ENCODE measurements at regions not wholly inside any gene's neighbourhood (a gene's known extent, or its start where the extent isn't known, plus 50 kb on each side); places are given as distances from the start of the nearest gene placed in this dataset.

GRCh38 chr2:46825939-46826568 is 89.6 kb downstream of the MCFD2 start:
- no peak overlapping the region for H3K9ac ChIP-seq
- H3K79me2 ChIP-seq, result no peaks in the 10 kb centered on the region
- no peaks in the 10 kb centered on the region for H3K9me3 ChIP-seq (ENCODE audit: control insufficient read depth, low read length)
- H3K4me1 ChIP-seq, result no peaks in the 10 kb centered on the region
- H2AFZ ChIP-seq, result no peak overlapping the region
- H3K36me3 ChIP-seq (ENCODE audit: control insufficient read depth, insufficient read depth, low read length), result no peaks in the 10 kb centered on the region
- H3K4me3 ChIP-seq (ENCODE audit: low read depth, low read length), result no peak overlapping the region
- no peaks in the 10 kb centered on the region for H3K27me3 ChIP-seq (ENCODE audit: control insufficient read depth, insufficient read depth, low read length)
- no peak overlapping the region for H3K27ac ChIP-seq
- TF ChIP-seq CTCF (IDR thresholded peaks at IDR 0.05), result no peak
- H3K4me2 ChIP-seq (ENCODE audit: low read length), result no peak overlapping the region

GRCh38 chr2:46825231-46825938 is 90.2 kb downstream of the MCFD2 start:
- Histone ChIP-seq H3K4me2 (ENCODE audit: low read length) (no peak overlapping the region), H3K4me1 (no peaks in the 10 kb centered on the region), H3K79me2 (no peaks in the 10 kb centered on the region), H3K4me3 (ENCODE audit: low read depth, low read length) (no peak overlapping the region), H3K27me3 (ENCODE audit: control insufficient read depth, insufficient read depth, low read length) (no peaks in the 10 kb centered on the region), H3K27ac (no peak overlapping the region), H3K36me3 (ENCODE audit: control insufficient read depth, insufficient read depth, low read length) (no peaks in the 10 kb centered on the region), H3K9me3 (ENCODE audit: control insufficient read depth, low read length) (no peaks in the 10 kb centered on the region), H3K9ac (no peak overlapping the region), H2AFZ (no peak overlapping the region)
- no peak for TF ChIP-seq CTCF (IDR thresholded peaks at IDR 0.05)

- H3K9me3 ChIP-seq (ENCODE audit: control insufficient read depth, low read length), result no peaks in the 10 kb centered on the region
- TF ChIP-seq CTCF (IDR thresholded peaks at IDR 0.05), result no peak
- H3K27me3 ChIP-seq (ENCODE audit: control insufficient read depth, insufficient read depth, low read length), result no peaks in the 10 kb centered on the region
- H3K4me2 ChIP-seq (ENCODE audit: low read length), result no peak overlapping the region
- H3K4me3 ChIP-seq (ENCODE audit: low read depth, low read length), result no peak overlapping the region
- H3K27ac ChIP-seq, result no peak overlapping the region
- no peaks in the 10 kb centered on the region for H3K36me3 ChIP-seq (ENCODE audit: control insufficient read depth, insufficient read depth, low read length)
- no peak overlapping the region for H3K9ac ChIP-seq
- no peaks in the 10 kb centered on the region for H3K4me1 ChIP-seq
- no peak overlapping the region for H2AFZ ChIP-seq
- H3K79me2 ChIP-seq, result no peaks in the 10 kb centered on the region
These were observed 91.0 kb downstream of the MCFD2 start for GRCh38 chr2:46824611-46825010.

- Histone ChIP-seq H2AFZ (no peak overlapping the region), H3K4me1 (no peaks in the 10 kb centered on the region), H3K9ac (no peak overlapping the region), H3K79me2 (no peaks in the 10 kb centered on the region), H3K4me3 (ENCODE audit: low read depth, low read length) (no peak overlapping the region), H3K9me3 (ENCODE audit: control insufficient read depth, low read length) (no peaks in the 10 kb centered on the region), H3K27me3 (ENCODE audit: control insufficient read depth, insufficient read depth, low read length) (no peaks in the 10 kb centered on the region), H3K36me3 (ENCODE audit: control insufficient read depth, insufficient read depth, low read length) (no peaks in the 10 kb centered on the region), H3K27ac (no peak overlapping the region), H3K4me2 (ENCODE audit: low read length) (no peak overlapping the region)
- no peak for TF ChIP-seq CTCF (IDR thresholded peaks at IDR 0.05)
These were observed 94.0 kb downstream of the MCFD2 start for GRCh38 chr2:46821600-46821999.

GRCh38 chr2:46818819-46819218 is 96.8 kb downstream of the MCFD2 start:
- Histone ChIP-seq H3K9me3 (ENCODE audit: control insufficient read depth, low read length) (no peaks in the 10 kb centered on the region), H3K79me2 (no peaks in the 10 kb centered on the region), H2AFZ (no peak overlapping the region), H3K4me1 (no peaks in the 10 kb centered on the region), H3K4me2 (ENCODE audit: low read length) (no peak overlapping the region), H3K36me3 (ENCODE audit: control insufficient read depth, insufficient read depth, low read length) (no peaks in the 10 kb centered on the region), H3K9ac (no peak overlapping the region), H3K27me3 (ENCODE audit: control insufficient read depth, insufficient read depth, low read length) (no peaks in the 10 kb centered on the region), H3K27ac (no peak overlapping the region), H3K4me3 (ENCODE audit: low read depth, low read length) (no peak overlapping the region)
- TF ChIP-seq CTCF (IDR thresholded peaks at IDR 0.05), result no peak
